Fibroblast of skin of scalp (primary cell): ENCODE measurements at regions not wholly inside any gene's neighbourhood (a gene's known extent, or its start where the extent isn't known, plus 50 kb on each side); places are given as distances from the start of the nearest gene placed in this dataset.

Experiments
- DNase-seq: peaks from one replicate; pipeline ENCODE4 v3.0.0-alpha.2; 2013

GRCh38 chr11:45091563-45092403, 54.7 kb upstream of the PRDM11 start:
- DNase-seq: peak; percentile 89

GRCh38 chr11:45092404-45092785, 54.0 kb upstream of the PRDM11 start:
- no peak for DNase-seq

DNA sequence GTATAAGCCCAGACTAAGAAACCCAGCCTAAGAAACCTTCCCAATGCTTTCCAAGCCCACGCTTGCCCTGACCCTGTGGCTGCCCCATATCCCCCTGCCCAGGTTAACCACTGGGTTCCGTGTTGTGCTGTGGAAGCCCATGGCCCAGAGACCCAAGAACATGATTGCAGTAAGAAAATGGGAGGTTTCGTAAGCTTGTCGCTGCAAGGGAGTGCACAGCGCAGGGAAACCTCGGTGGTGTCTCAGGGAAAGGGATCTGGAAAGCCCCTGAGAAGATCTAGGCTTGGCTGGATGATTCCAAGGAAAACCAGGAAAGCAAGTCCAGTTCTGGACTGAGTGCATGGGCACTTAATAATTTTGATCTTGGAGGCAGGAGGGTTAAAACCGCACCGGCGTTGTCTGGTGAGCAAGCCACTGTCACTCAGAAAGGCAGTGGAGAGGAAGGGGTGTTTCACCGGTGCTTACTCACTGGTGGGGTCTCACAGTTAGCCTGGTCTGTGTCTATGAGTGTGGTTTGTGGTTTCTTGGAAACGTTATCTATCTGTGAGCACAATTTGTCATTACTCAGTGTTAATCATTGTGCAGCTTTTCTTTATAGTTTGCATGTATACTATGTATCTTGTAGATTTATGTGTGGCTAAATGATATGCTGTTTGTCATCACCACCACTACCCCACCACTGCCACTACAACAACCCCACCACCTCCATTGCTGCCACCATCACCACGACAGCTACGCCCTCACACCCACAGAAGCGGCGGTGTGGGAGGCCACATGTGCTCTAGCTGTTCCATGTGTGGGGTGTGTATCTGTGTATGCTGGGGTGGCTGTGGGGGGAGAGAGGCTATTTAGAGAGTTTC, 53.3 kb upstream of the PRDM11 start:
- DNase-seq: peak; percentile 73

- DNase-seq: no peak
These were observed 52.5 kb upstream of the PRDM11 start for GRCh38 chr11:45093761-45094455.

- no peak for DNase-seq
These were observed 51.3 kb upstream of the PRDM11 start for GRCh38 chr11:45094958-45095690.

DNA sequence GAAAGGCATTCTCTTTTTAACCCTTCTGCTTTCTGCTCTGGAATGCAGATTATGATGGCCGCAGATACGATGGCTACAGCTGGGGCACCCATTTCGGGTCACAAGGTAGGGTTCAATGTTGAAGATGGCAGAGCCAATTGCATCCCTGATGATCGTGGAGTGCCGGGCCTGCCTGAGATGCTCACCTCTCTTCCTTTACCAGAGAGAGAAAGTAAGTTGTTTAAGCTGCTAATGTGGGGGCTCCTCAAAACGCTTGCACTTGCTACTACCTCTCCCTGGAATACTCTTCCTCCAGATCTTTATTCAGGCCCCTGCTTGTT, 50.8 kb upstream of the PRDM11 start:
- DNase-seq: no peak

- no peak for DNase-seq
These were observed 49.8 kb upstream of the PRDM11 start for GRCh38 chr11:45096636-45097035.
